Upper lobe of left lung (tissue), 6 donors: ENCODE measurements at regions not wholly inside any gene's neighbourhood (a gene's known extent, or its start where the extent isn't known, plus 50 kb on each side); places are given as distances from the start of the nearest gene placed in this dataset.

Source experiments
- ATAC-seq, 2 donors: fragments of 200-7000 bp; cut with Tn5 transposase; one replicate each; pipeline ENCODE4 v1.9.1; 2022; ENCODE audit warnings: mild to moderate bottlenecking in 2 of 2, moderate library complexity in 2 of 2; ENCODE audit not compliant: low FRiP score in 2 of 2
- DNase-seq, 2 donors: peaks; one replicate each; pipeline ENCODE4 v3.0.0-alpha.2; 2019 to 2020
- H3K27ac ChIP-seq, 4 donors: fragments of 200-600 bp; sonication (generic); one replicate each; pipeline ENCODE4 v1.5.1; 2016 to 2019
- H3K27me3 ChIP-seq, 4 donors: fragments of 200-600 bp; sonication (generic); one replicate each; pipeline ENCODE4 v1.5.1; 2017 to 2019
- H3K36me3 ChIP-seq, 4 donors: fragments of 200-600 bp; sonication (generic); one replicate each; pipeline ENCODE4 v1.5.1; 2016 to 2019
- H3K4me1 ChIP-seq, 4 donors: fragments of 200-600 bp; sonication (generic); one replicate each; pipeline ENCODE4 v1.5.1; 2018 to 2019
- H3K4me3 ChIP-seq, 4 donors: fragments of 200-600 bp; sonication (generic); one replicate each; pipeline ENCODE4 v1.5.1; 2017 to 2019; ENCODE audit warnings: mild to moderate bottlenecking in 2 of 4, moderate library complexity in 1 of 4
- H3K9me3 ChIP-seq, 4 donors: fragments of 200-600 bp; sonication (generic); one replicate each; pipeline ENCODE4 v1.5.1; 2018 to 2019
- EP300 ChIP-seq, 4 donors: sonication (generic); formaldehyde crosslinking; IDR thresholded peaks; one replicate each; pipeline ENCODE4 v1.5.1; 2017; ENCODE audit warnings: antibody characterized with exemption in 4 of 4, control low read depth in 2 of 4
- POLR2A ChIP-seq, 4 donors: fragments of 450-650 bp; IDR thresholded peaks; one replicate each; pipeline ENCODE4 v1.5.1; 2016 to 2017; ENCODE audit warnings: antibody characterized with exemption in 4 of 4, mild to moderate bottlenecking in 2 of 4
- POLR2AphosphoS5 ChIP-seq, 2 donors: sonication (generic); formaldehyde crosslinking; IDR thresholded peaks; one replicate each; pipeline ENCODE4 v1.5.1; 2017; ENCODE audit warnings: antibody characterized with exemption in 2 of 2
- WGBS, 2 donors: methylation state at CpG; one replicate each; pipeline ENCODE4 v1.1.5; 2017 to 2018; 5-methylcytosine and 5-hydroxymethylcytosine counted together
- TF ChIP-seq, protein P1 (sequence below), 6 experiments: fragments of 450-650 bp in 4 of 6; fragments of 200-600 bp in 2 of 6; sonication (generic) in 2 of 6; IDR thresholded peaks; one replicate each; pipeline ENCODE4 v1.5.1; 2016 to 2019; ENCODE audit warnings: antibody characterized with exemption in 6 of 6
- donor health status: DM: no; HTN: no; CAD: no; lungs with moderate emphysema.
- donor health status: DM: no; HTN: yes; CAD: no; lungs with severe emphysema.

DNA sequence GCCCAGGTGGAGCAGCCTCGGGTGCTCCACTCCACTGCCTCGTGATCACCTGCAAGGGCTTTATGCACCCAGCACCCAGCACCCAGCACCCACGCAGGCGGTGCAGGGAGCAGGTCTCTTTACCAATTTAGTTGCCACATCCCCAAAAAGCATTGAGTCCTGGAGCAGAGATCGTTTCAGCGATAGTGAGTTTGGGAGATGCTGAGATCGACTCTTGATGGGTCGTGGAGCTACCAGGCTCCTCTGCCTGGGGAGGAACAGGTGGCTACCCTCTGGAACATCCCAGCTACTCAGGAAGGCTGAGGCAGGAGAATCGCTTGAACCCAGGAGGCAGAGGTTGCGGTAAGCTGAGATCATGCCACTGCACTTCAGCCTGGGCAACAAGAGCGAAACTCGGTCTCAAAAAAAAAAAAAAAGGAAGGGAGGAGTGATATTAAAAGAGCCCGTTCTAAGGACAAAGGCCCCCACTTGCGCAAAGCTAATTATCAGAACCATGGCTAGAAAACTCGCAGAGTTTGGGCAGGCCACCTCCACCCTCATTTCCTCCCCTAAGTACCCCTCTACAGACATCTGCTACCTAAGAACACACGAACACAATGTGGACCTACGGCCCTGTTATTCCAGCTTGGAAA, 106.5 kb upstream of the SLC45A1 start:
- H3K27ac ChIP-seq, result peak overlapping the region; percentile 76 to 91 (median 84)
- TF ChIP-seq EP300 (IDR thresholded peaks at IDR 0.05) (no peak), POLR2AphosphoS5 (IDR thresholded peaks at IDR 0.05) (no peak)
- TF ChIP-seq, protein P1, sequence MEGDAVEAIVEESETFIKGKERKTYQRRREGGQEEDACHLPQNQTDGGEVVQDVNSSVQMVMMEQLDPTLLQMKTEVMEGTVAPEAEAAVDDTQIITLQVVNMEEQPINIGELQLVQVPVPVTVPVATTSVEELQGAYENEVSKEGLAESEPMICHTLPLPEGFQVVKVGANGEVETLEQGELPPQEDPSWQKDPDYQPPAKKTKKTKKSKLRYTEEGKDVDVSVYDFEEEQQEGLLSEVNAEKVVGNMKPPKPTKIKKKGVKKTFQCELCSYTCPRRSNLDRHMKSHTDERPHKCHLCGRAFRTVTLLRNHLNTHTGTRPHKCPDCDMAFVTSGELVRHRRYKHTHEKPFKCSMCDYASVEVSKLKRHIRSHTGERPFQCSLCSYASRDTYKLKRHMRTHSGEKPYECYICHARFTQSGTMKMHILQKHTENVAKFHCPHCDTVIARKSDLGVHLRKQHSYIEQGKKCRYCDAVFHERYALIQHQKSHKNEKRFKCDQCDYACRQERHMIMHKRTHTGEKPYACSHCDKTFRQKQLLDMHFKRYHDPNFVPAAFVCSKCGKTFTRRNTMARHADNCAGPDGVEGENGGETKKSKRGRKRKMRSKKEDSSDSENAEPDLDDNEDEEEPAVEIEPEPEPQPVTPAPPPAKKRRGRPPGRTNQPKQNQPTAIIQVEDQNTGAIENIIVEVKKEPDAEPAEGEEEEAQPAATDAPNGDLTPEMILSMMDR (IDR thresholded peaks at IDR 0.05), result no peak
- peak in 1 of 2 donors; percentile 44 for DNase-seq
- peaks cover 27 to 31% (median 27%) of the 10 kb centered on the region in 4 donors for H3K4me1 ChIP-seq
- WGBS, 2 donors, result 54 to 71% methylated on average over 16 to 17 of the region's 17 CpGs
- H3K36me3 ChIP-seq, result no peaks in the 10 kb centered on the region
- H3K27me3 ChIP-seq, result no peaks in the 10 kb centered on the region
- ATAC-seq, result peak in 1 of 2 donors; percentile 68
- H3K9me3 ChIP-seq, result no peaks in the 10 kb centered on the region
- H3K4me3 ChIP-seq, result peak overlapping the region in 1 of 4 donors; percentile 8

GRCh38 chr1:8207202-8207601, 110.7 kb upstream of the SLC45A1 start:
- WGBS, 2 donors, result 86 to 89% methylated on average over 6 to 8 of the region's 8 CpGs
- Histone ChIP-seq H3K9me3 (no peaks in the 10 kb centered on the region), H3K27me3 (no peaks in the 10 kb centered on the region), H3K4me3 (no peak overlapping the region), H3K27ac (no peak overlapping the region), H3K4me1 (peaks cover 23 to 38% (median 36%) of the 10 kb centered on the region in 4 donors), H3K36me3 (no peaks in the 10 kb centered on the region)
- no peak for DNase-seq
- ATAC-seq, result no peak
- TF ChIP-seq EP300 (IDR thresholded peaks at IDR 0.05), result no peak
- TF ChIP-seq POLR2AphosphoS5 (IDR thresholded peaks at IDR 0.05), result no peak
- TF ChIP-seq, protein P1 (IDR thresholded peaks at IDR 0.05), result no peak
- no peak for TF ChIP-seq POLR2A (IDR thresholded peaks at IDR 0.05)

DNA sequence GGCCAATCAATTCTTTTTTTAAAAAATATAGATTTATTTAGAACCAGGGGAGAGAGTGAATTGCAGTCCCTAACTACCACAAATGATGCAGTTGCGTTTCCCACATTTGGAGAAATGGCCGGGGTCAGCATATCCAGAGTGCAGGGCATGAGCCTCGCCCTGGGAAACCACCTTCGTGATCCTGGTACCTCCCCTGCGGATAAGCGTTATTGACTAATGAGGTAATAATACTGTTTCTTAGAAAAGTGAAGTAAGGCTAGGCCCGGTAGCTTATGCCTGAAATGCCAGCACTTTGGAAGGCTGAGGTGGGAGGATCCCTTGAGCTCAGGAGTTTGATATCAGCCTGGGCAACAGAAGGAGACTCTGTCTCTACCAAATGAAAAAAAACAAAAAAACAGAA, 111.5 kb upstream of the SLC45A1 start:
- H3K4me1 ChIP-seq, result peaks cover 23 to 38% (median 31%) of the 10 kb centered on the region in 4 donors
- no peak for ATAC-seq
- no peaks in the 10 kb centered on the region for H3K9me3 ChIP-seq
- TF ChIP-seq POLR2AphosphoS5 (IDR thresholded peaks at IDR 0.05) (no peak), POLR2A (IDR thresholded peaks at IDR 0.05) (no peak), EP300 (IDR thresholded peaks at IDR 0.05) (no peak)
- TF ChIP-seq, protein P1 (IDR thresholded peaks at IDR 0.05), result no peak
- no peaks in the 10 kb centered on the region for H3K27me3 ChIP-seq
- no peak for DNase-seq
- H3K36me3 ChIP-seq, result no peaks in the 10 kb centered on the region
- H3K27ac ChIP-seq, result no peak overlapping the region
- 90 to 92% methylated on average over 7 of the region's 7 CpGs for WGBS, 2 donors
- no peak overlapping the region for H3K4me3 ChIP-seq

DNA sequence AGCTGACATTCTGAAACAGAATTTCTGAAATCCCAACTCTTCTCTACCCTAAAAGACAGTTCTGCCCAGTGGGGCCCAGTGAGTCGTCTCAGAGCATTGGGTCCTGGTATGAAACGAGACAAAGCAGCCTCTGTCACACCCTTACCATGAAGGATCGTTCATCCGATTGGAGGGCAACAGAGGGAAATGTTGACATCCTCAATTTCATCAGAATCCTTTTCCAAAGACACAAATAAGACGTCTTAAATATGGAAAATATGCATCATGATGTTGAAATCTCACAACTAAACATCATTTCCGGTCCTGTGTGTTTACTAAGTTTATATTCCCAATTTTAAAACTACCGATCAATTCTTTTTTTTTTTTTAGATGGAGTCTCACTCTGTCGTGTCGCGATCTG, 112.1 kb upstream of the SLC45A1 start:
- DNase-seq, result no peak
- no peak for TF ChIP-seq EP300 (IDR thresholded peaks at IDR 0.05)
- no peak for TF ChIP-seq POLR2AphosphoS5 (IDR thresholded peaks at IDR 0.05)
- no peak for TF ChIP-seq POLR2A (IDR thresholded peaks at IDR 0.05)
- TF ChIP-seq, protein P1 (IDR thresholded peaks at IDR 0.05), result no peak
- WGBS, 2 donors, result 85 to 89% methylated on average over 10 of the region's 10 CpGs
- ATAC-seq, result no peak
- Histone ChIP-seq H3K27me3 (no peaks in the 10 kb centered on the region), H3K9me3 (no peaks in the 10 kb centered on the region), H3K4me1 (peaks cover 20 to 32% (median 27%) of the 10 kb centered on the region in 4 donors), H3K4me3 (no peak overlapping the region), H3K27ac (no peak overlapping the region), H3K36me3 (no peaks in the 10 kb centered on the region)

GRCh38 chr1:8204826-8205225, 113.1 kb upstream of the SLC45A1 start:
- Histone ChIP-seq H3K4me1 (peaks cover 19 to 30% (median 25%) of the 10 kb centered on the region in 4 donors), H3K27ac (peak overlapping the region in 3 of 4 donors; percentile 49 to 73 (median 71)), H3K4me3 (no peak overlapping the region), H3K9me3 (no peaks in the 10 kb centered on the region), H3K27me3 (no peaks in the 10 kb centered on the region), H3K36me3 (no peaks in the 10 kb centered on the region)
- TF ChIP-seq POLR2AphosphoS5 (IDR thresholded peaks at IDR 0.05) (no peak), EP300 (IDR thresholded peaks at IDR 0.05) (no peak), POLR2A (IDR thresholded peaks at IDR 0.05) (no peak)
- no peak for DNase-seq
- ATAC-seq, result no peak
- 58 to 67% methylated on average over 2 of the region's 2 CpGs for WGBS, 2 donors
